Uterus (tissue), 2 donors: ENCODE measurements at regions not wholly inside any gene's neighbourhood (a gene's known extent, or its start where the extent isn't known, plus 50 kb on each side); places are given as distances from the start of the nearest gene placed in this dataset.

Source experiments
- CTCF ChIP-seq, 4 experiments: fragments of 200-600 bp in 2 of 4; fragments of 450-650 bp in 2 of 4; sonication (generic) in 2 of 4; IDR thresholded peaks; one replicate each; pipeline ENCODE4 v1.5.1; 2016 to 2019; ENCODE audit warnings: antibody characterized with exemption in 4 of 4, mild to moderate bottlenecking in 2 of 4, moderate library complexity in 1 of 4
- POLR2A ChIP-seq, 2 donors: fragments of 450-650 bp; IDR thresholded peaks; one replicate each; pipeline ENCODE4 v1.6.1; 2016; ENCODE audit warnings: antibody characterized with exemption in 2 of 2, mild to moderate bottlenecking in 1 of 2, moderate library complexity in 1 of 2

GRCh38 chr17:34756637-34757021 lies 177.2 kb downstream of the TMEM132E start:
- TF ChIP-seq CTCF (IDR thresholded peaks at IDR 0.05) (no peak), POLR2A (IDR thresholded peaks at IDR 0.05) (no peak)
